ENCODE measurements at regions not wholly inside any gene's neighbourhood (a gene's known extent, or its start where the extent isn't known, plus 50 kb on each side); places are given as distances from the start of the nearest gene placed in this dataset.
A peak's percentile ranks its signal among the peaks of the same experiment; 100 is the strongest.

DNA sequence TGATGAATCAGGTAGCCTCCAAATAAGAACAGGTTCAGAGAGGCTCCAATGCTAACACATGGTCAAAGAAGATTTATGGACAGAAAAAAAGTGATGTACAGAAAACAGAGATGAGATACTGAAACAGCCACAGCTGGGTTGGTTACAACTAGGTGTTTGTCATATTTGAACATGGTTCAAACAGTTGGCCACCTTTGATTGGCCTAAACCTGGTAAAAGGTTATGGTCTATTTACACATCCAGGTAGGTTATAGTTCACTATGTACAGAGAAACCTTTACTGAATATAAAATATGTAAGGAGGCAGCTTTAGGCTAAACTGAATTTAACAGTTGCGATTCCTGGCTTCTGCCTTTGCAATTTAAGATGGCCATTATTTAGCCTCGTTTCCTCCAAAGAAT is 134.0 kb upstream of the ZNF366 start:
- no peak for ATAC-seq
- no TSS peak for BruUV-seq (replicated peaks)
- in situ Hi-C loops (cut with MboI), result no loop called here

More for the DNA sequence above, 134.0 kb upstream of the ZNF366 start:
- Histone ChIP-seq H3K27ac (ENCODE audit: extremely low read depth, low read depth, low read length) (no peak overlapping the region), H3K9ac (ENCODE audit: insufficient read depth in 1 of 2, low read depth in 2 of 2, low read length in 2 of 2) (no peak overlapping the region), H4K20me1 (replicated peaks; ENCODE audit: control insufficient read depth, insufficient read depth, low read length) (no peaks in the 10 kb centered on the region), H2AFZ (ENCODE audit: low read depth, low read length) (0 out of 2 replicates have a peak overlapping the region, but pooled peaks have one; percentile 7), H3K4me3 (no peak overlapping the region), H3K9me3 (replicated peaks; ENCODE audit: control insufficient read depth, insufficient read depth, low read depth, low read length) (no peaks in the 10 kb centered on the region), H3K36me3 (ENCODE audit: control insufficient read depth, insufficient read depth, low read length) (no peaks in the 10 kb centered on the region), H3K4me2 (ENCODE audit: insufficient read depth, low read length) (no peak overlapping the region), H3K79me2 (ENCODE audit: control insufficient read depth, insufficient read depth, low read length) (no peaks in the 10 kb centered on the region), H3K27me3 (ENCODE audit: control insufficient read depth in 2 of 2, insufficient read depth in 2 of 2, low read length in 2 of 2) (no peaks in the 10 kb centered on the region), H3K9me1 (ENCODE audit: control insufficient read depth, insufficient read depth, low read length) (no peaks in the 10 kb centered on the region), H3K4me1 (replicated peaks in 1 of 2; ENCODE audit: control insufficient read depth in 2 of 2, insufficient read depth in 2 of 2, low read length in 2 of 2) (peaks cover 0 to 5% of the 10 kb centered on the region in 2 experiments; a peak in 1 of 5 replicates)
- no peak for DNase-seq (ENCODE audit: extremely low read depth in 1 of 4, low spot score in 3 of 4)
- CTCF ChIA-PET (ENCODE audit: low intra/inter-chr PET ratio), result no interaction called here
- no peak for FAIRE-seq
- WGBS (ENCODE audit: insufficient coverage, low coverage, missing lambda C conversion rate), result 37% methylated on average over 2 of the region's 2 CpGs
- intact Hi-C loops (cut with micrococcal nuclease), result no loop called here
- POLR2A ChIA-PET, result no interaction called here
- TF ChIP-seq ZNF444 (CRISPR knock-in tag; IDR thresholded peaks at IDR 0.05), result no peak
- TF ChIP-seq LARP7 (IDR thresholded peaks at IDR 0.05), result no peak
- no peak for TF ChIP-seq CHD4 (IDR thresholded peaks at IDR 0.05; ENCODE audit: insufficient read depth, insufficient replicate concordance, low read depth, low read length, poor library complexity, severe bottlenecking)
- TF ChIP-seq ESRRA (IDR thresholded peaks at IDR 0.05; ENCODE audit: borderline replicate concordance, low read depth), result no peak
- TF ChIP-seq CBFA2T3 (IDR thresholded peaks at IDR 0.05), result no peak
- no peak for TF ChIP-seq ZNF263 (CRISPR knock-in tag; IDR thresholded peaks at IDR 0.05; ENCODE audit: borderline replicate concordance)
- no peak for TF ChIP-seq NFE2L1 (tag; IDR thresholded peaks at IDR 0.05; ENCODE audit: borderline replicate concordance, low read depth)
- TF ChIP-seq ZFP1 (CRISPR knock-in tag; IDR thresholded peaks at IDR 0.05), result no peak
- TF ChIP-seq, protein P1, sequence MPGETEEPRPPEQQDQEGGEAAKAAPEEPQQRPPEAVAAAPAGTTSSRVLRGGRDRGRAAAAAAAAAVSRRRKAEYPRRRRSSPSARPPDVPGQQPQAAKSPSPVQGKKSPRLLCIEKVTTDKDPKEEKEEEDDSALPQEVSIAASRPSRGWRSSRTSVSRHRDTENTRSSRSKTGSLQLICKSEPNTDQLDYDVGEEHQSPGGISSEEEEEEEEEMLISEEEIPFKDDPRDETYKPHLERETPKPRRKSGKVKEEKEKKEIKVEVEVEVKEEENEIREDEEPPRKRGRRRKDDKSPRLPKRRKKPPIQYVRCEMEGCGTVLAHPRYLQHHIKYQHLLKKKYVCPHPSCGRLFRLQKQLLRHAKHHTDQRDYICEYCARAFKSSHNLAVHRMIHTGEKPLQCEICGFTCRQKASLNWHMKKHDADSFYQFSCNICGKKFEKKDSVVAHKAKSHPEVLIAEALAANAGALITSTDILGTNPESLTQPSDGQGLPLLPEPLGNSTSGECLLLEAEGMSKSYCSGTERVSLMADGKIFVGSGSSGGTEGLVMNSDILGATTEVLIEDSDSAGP (CRISPR knock-in tag; IDR thresholded peaks at IDR 0.05), result no peak
- TF ChIP-seq ZFP30 (CRISPR knock-in tag; IDR thresholded peaks at IDR 0.05; ENCODE audit: borderline replicate concordance), result no peak
- TF ChIP-seq HDAC6 (IDR thresholded peaks at IDR 0.05; ENCODE audit: low read depth, low read length), result no peak
